ENCODE measurements at regions not wholly inside any gene's neighbourhood (a gene's known extent, or its start where the extent isn't known, plus 50 kb on each side); places are given as distances from the start of the nearest gene placed in this dataset.

GRCh38 chr15:77753281-77753873 lies 120.7 kb upstream of the LINGO1 start:
- POLR2A ChIA-PET = no interaction called here
- peak; percentile 52 for ATAC-seq
- H4K20me1 ChIP-seq (ENCODE audit: insufficient read depth, low read length) = peaks cover 4% of the 10 kb centered on the region; the same call in 1 of the 2 replicates
- BruUV-seq (replicated peaks) = no TSS peak
- H3K36me3 ChIP-seq (replicated peaks in 1 of 2; ENCODE audit: control insufficient read depth in 1 of 2, insufficient read depth in 2 of 2, low read length in 2 of 2) = no peaks in the 10 kb centered on the region
- CTCF ChIA-PET (ENCODE audit: low intra/inter-chr PET ratio, low total read pairs) = no interaction called here
- no peaks in the 10 kb centered on the region for H3K79me2 ChIP-seq (ENCODE audit: insufficient read depth, low read length)
- H2AFZ ChIP-seq (ENCODE audit: low read length) = no peak overlapping the region
- peak; percentile 4 for DNase-seq (ENCODE audit: low spot score)
- 6% methylated on average over 3 of the region's 9 CpGs for WGBS (ENCODE audit: low lambda C conversion rate)
- no peak overlapping the region for H3K27ac ChIP-seq (ENCODE audit: extremely low read length, insufficient read depth, low read length)
- FAIRE-seq = no peak
- peaks cover under 1% of the 10 kb centered on the region; the same call in 1 of the 2 replicates for H3K4me1 ChIP-seq (ENCODE audit: insufficient read depth, low read length)
- no peaks in the 10 kb centered on the region for H3K27me3 ChIP-seq (ENCODE audit: control insufficient read depth in 1 of 2, insufficient read depth in 2 of 2, low read length in 2 of 2)
- H3K9ac ChIP-seq (ENCODE audit: insufficient read depth, low read depth, low read length) = no peak overlapping the region
- H3K4me3 ChIP-seq (replicated peaks in 1 of 3; ENCODE audit: insufficient read depth in 1 of 3, low read depth in 2 of 3, low read length in 3 of 3) = no peak overlapping the region
- in situ Hi-C loops (cut with HindIII; ENCODE audit: extremely low pct_ligation_motif_present, low pct_unique_long_range_greater_than_20kb) (no loop called here), intact Hi-C loops (cut with micrococcal nuclease; ENCODE audit: unreplicated experiment) (no loop called here)
- H3K4me2 ChIP-seq (ENCODE audit: low read depth, low read length) = no peak overlapping the region
- no peaks in the 10 kb centered on the region for H3K9me3 ChIP-seq (ENCODE audit: low read length)
- TF ChIP-seq PLRG1 (conservative IDR thresholded peaks at IDR 0.05) (no peak), ZNF350 (CRISPR knock-in tag; IDR thresholded peaks at IDR 0.05; ENCODE audit: borderline replicate concordance, low read depth) (no peak), EHMT2 (IDR thresholded peaks at IDR 0.05; ENCODE audit: borderline replicate concordance, low read depth, low read length) (peak; percentile 95), BORCS8-MEF2B (CRISPR knock-in tag; IDR thresholded peaks at IDR 0.05) (0 out of 2 replicates have a peak, but pooled peaks have one; percentile 53), HDAC2 (CRISPR knock-in tag; IDR thresholded peaks at IDR 0.05) (peak; percentile 20; the same call in 1 of the 2 replicates), MLX (CRISPR knock-in tag; IDR thresholded peaks at IDR 0.05) (no peak), MIER2 (CRISPR knock-in tag; IDR thresholded peaks at IDR 0.05) (peak; percentile 96), ZNF431 (CRISPR knock-in tag; IDR thresholded peaks at IDR 0.05; ENCODE audit: borderline replicate concordance, low read depth) (no peak), NFKB2 (CRISPR knock-in tag; IDR thresholded peaks at IDR 0.05; ENCODE audit: borderline replicate concordance) (peak; percentile 34; the same call in 1 of the 2 replicates), YEATS2 (CRISPR knock-in tag; IDR thresholded peaks at IDR 0.05; ENCODE audit: borderline replicate concordance) (no peak), WIZ (CRISPR knock-in tag; IDR thresholded peaks at IDR 0.05) (peak; percentile 41; the same call in 1 of the 2 replicates), RARA (CRISPR knock-in tag; IDR thresholded peaks at IDR 0.05) (no peak)
- TF ChIP-seq, protein P1, sequence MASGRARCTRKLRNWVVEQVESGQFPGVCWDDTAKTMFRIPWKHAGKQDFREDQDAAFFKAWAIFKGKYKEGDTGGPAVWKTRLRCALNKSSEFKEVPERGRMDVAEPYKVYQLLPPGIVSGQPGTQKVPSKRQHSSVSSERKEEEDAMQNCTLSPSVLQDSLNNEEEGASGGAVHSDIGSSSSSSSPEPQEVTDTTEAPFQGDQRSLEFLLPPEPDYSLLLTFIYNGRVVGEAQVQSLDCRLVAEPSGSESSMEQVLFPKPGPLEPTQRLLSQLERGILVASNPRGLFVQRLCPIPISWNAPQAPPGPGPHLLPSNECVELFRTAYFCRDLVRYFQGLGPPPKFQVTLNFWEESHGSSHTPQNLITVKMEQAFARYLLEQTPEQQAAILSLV (CRISPR knock-in tag; IDR thresholded peaks at IDR 0.05; ENCODE audit: borderline replicate concordance) = no peak
- TF ChIP-seq, protein P2, sequence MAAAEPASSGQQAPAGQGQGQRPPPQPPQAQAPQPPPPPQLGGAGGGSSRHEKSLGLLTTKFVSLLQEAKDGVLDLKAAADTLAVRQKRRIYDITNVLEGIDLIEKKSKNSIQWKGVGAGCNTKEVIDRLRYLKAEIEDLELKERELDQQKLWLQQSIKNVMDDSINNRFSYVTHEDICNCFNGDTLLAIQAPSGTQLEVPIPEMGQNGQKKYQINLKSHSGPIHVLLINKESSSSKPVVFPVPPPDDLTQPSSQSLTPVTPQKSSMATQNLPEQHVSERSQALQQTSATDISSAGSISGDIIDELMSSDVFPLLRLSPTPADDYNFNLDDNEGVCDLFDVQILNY (CRISPR knock-in tag; conservative IDR thresholded peaks at IDR 0.05) = no peak
- TF ChIP-seq, protein P3, sequence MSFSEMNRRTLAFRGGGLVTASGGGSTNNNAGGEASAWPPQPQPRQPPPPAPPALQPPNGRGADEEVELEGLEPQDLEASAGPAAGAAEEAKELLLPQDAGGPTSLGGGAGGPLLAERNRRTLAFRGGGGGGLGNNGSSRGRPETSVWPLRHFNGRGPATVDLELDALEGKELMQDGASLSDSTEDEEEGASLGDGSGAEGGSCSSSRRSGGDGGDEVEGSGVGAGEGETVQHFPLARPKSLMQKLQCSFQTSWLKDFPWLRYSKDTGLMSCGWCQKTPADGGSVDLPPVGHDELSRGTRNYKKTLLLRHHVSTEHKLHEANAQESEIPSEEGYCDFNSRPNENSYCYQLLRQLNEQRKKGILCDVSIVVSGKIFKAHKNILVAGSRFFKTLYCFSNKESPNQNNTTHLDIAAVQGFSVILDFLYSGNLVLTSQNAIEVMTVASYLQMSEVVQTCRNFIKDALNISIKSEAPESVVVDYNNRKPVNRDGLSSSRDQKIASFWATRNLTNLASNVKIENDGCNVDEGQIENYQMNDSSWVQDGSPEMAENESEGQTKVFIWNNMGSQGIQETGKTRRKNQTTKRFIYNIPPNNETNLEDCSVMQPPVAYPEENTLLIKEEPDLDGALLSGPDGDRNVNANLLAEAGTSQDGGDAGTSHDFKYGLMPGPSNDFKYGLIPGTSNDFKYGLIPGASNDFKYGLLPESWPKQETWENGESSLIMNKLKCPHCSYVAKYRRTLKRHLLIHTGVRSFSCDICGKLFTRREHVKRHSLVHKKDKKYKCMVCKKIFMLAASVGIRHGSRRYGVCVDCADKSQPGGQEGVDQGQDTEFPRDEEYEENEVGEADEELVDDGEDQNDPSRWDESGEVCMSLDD (CRISPR knock-in tag; IDR thresholded peaks at IDR 0.05; ENCODE audit: borderline replicate concordance) = no peak
- TF ChIP-seq, protein P4, sequence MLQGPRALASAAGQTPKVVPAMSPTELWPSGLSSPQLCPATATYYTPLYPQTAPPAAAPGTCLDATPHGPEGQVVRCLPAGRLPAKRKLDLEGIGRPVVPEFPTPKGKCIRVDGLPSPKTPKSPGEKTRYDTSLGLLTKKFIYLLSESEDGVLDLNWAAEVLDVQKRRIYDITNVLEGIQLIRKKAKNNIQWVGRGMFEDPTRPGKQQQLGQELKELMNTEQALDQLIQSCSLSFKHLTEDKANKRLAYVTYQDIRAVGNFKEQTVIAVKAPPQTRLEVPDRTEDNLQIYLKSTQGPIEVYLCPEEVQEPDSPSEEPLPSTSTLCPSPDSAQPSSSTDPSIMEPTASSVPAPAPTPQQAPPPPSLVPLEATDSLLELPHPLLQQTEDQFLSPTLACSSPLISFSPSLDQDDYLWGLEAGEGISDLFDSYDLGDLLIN (CRISPR knock-in tag; IDR thresholded peaks at IDR 0.05; ENCODE audit: borderline replicate concordance) = no peak
